ENCODE measurements at regions not wholly inside any gene's neighbourhood (a gene's known extent, or its start where the extent isn't known, plus 50 kb on each side); places are given as distances from the start of the nearest gene placed in this dataset.

DNA sequence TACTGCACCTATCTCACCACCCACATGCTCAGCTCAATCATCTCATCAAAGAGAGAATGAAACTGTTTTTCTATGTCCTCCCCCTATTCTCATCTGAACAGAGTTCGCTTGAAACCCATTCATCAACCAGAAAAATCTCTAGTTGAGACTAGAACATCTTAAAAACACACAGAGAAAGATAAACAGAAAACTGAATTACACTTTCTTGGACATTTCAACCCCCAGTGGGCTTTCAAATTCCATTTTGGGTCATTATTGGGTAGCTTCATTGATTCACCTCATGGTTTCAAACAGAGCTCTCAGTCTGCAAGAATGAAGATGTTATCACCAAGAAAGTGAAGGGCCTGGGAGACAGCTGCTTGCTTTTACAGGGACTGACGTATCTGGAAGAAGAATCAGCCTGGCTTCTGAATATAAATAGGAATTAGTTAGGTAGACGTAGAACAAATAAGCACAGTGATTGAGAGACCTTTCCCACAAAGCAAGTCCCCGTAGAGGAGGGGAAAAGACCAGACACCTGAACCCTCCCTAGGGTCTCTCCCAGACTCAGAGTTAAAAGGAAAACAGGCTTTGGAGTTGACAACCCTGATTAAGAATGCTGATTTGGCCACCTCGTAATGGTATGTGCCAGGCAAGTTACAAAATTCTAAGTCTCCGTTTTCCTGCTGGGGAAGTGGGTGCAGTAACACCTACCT, 155.7 kb downstream of the BBOX1 start:
- 62% methylated on average over 6 of the region's 6 CpGs for WGBS

DNA sequence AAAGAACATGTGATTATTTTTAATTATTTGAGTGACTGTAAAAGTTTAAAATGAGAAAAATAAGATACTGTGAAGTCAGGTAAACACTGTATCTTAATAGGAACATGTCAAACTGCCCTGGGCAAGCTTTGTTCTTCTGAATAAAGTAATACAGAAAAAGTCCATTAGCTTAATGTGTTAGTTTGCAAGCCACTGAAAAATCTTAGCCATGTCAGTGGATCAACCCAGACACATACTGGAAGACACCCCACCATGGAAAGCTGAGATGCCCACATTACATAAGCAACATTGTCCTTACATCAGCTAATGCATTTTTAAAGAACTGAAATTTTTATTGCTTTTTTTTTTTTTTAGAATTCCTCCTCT, 155.2 kb downstream of the BBOX1 start:
- no peaks in the 10 kb centered on the region for H3K36me3 ChIP-seq
- H3K9me3 ChIP-seq = no peaks in the 10 kb centered on the region
- DNase-seq (ENCODE audit: low spot score in 2 of 2) = no peak
- no peaks in the 10 kb centered on the region for H3K4me1 ChIP-seq
- H3K27ac ChIP-seq = no peak overlapping the region
- TF ChIP-seq, protein P1, sequence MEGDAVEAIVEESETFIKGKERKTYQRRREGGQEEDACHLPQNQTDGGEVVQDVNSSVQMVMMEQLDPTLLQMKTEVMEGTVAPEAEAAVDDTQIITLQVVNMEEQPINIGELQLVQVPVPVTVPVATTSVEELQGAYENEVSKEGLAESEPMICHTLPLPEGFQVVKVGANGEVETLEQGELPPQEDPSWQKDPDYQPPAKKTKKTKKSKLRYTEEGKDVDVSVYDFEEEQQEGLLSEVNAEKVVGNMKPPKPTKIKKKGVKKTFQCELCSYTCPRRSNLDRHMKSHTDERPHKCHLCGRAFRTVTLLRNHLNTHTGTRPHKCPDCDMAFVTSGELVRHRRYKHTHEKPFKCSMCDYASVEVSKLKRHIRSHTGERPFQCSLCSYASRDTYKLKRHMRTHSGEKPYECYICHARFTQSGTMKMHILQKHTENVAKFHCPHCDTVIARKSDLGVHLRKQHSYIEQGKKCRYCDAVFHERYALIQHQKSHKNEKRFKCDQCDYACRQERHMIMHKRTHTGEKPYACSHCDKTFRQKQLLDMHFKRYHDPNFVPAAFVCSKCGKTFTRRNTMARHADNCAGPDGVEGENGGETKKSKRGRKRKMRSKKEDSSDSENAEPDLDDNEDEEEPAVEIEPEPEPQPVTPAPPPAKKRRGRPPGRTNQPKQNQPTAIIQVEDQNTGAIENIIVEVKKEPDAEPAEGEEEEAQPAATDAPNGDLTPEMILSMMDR (IDR thresholded peaks at IDR 0.05) = no peak
- TF ChIP-seq EP300 (IDR thresholded peaks at IDR 0.05) (no peak), POLR2A (IDR thresholded peaks at IDR 0.05) (no peak), POLR2AphosphoS5 (IDR thresholded peaks at IDR 0.05) (no peak)
- H3K4me3 ChIP-seq = no peak overlapping the region
- H3K27me3 ChIP-seq = no peaks in the 10 kb centered on the region

More for the DNA sequence above, 155.7 kb downstream of the BBOX1 start:
- TF ChIP-seq, protein P1 (IDR thresholded peaks at IDR 0.05) = no peak
- TF ChIP-seq POLR2A (IDR thresholded peaks at IDR 0.05) = no peak
- TF ChIP-seq EP300 (IDR thresholded peaks at IDR 0.05) = no peak
- no peak for TF ChIP-seq POLR2AphosphoS5 (IDR thresholded peaks at IDR 0.05)
- Histone ChIP-seq H3K4me3 (no peak overlapping the region), H3K36me3 (no peaks in the 10 kb centered on the region), H3K27me3 (no peaks in the 10 kb centered on the region), H3K27ac (no peak overlapping the region), H3K9me3 (no peaks in the 10 kb centered on the region), H3K4me1 (peaks cover 1% of the 10 kb centered on the region)
- DNase-seq (ENCODE audit: low spot score in 2 of 2) = no peak

DNA sequence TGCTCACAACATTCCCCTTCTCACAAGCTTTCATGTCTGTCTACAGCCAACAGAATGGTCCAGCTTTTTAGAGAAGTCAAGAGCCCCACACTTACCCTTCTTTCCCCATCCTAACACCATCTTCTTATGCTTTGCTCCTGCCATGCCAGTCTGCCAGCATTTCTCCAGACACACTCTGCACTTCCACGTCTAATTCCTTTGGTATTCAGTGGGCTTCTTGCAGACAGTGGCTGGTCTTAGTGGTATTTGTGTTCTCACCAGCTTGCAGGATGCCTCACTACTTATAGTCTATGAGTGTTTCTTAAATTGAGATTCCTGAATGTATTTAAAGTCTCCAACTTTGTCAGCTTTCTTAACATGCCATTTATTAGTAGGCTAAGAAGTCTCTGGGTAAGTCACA, 154.4 kb downstream of the BBOX1 start:
- Histone ChIP-seq H3K4me1 (no peaks in the 10 kb centered on the region), H3K9me3 (no peaks in the 10 kb centered on the region), H3K27ac (no peak overlapping the region), H3K36me3 (no peaks in the 10 kb centered on the region), H3K27me3 (no peaks in the 10 kb centered on the region), H3K4me3 (no peak overlapping the region)
- no peak for DNase-seq (ENCODE audit: low spot score in 2 of 2)
- WGBS = 72% methylated on average over 1 of the region's 1 CpG
- no peak for TF ChIP-seq POLR2A (IDR thresholded peaks at IDR 0.05)
- TF ChIP-seq, protein P1 (IDR thresholded peaks at IDR 0.05) = no peak

DNA sequence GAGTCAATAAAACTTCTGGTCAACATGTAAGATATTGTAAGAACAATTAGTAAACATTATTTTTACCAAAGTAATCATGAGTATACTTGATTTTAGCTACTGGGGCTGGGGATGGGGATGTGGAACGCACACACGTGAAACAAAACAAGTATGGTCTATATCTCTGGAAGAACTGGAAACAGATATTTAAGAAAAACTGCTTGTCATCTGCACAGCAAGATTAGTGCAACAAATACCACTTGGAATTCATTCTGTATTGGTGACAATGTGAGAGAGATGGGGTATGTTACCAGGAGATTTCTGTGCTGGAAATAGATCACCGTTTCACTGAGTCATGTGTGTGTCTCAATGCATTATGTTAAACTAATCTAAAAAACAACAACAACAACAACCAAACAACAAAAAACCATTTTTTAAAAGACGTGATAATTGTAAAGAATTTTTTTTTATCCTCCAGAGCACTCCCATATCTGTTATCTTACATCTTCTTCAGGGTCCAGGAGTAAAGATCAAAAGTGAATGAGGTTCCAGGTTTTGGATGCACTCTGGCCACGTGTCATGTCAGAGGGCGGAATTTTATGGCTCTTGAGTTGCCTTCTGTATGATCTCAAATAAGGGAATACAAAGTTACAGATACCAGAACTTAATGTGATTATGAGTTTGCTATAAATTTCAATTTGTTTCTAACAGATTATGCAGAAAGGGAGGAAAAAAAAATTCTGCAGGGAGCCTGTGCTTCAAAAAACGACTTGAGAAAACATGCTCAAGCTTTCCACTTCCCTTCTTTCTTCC, 153.0 kb downstream of the BBOX1 start:
- H3K36me3 ChIP-seq = no peaks in the 10 kb centered on the region
- no peak for TF ChIP-seq EP300 (IDR thresholded peaks at IDR 0.05)
- no peak for TF ChIP-seq POLR2AphosphoS5 (IDR thresholded peaks at IDR 0.05)
- H3K4me3 ChIP-seq = no peak overlapping the region
- H3K4me1 ChIP-seq = no peaks in the 10 kb centered on the region
- no peak overlapping the region for H3K27ac ChIP-seq
- DNase-seq (ENCODE audit: low spot score in 2 of 2) = no peak
- no peaks in the 10 kb centered on the region for H3K9me3 ChIP-seq
- 76% methylated on average over 7 of the region's 7 CpGs for WGBS
- no peaks in the 10 kb centered on the region for H3K27me3 ChIP-seq

DNA sequence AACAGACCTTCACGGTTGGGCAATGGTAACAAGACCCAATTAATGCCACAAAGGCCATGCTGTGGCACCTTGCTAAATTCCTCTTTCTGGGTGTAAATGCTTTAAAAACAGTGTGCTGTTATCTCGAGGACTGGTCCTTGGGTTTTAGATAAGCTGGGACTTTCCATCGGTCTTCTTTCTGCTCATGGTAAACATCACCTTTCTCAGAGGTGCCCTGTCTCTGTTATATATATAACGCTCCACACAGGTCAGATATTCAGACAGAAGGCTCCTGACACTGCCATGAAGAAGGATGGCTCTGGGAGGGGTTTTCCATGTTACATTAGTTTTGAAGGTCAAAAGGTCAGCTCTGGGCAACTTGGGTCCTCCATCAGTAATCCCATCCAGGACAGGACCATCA, 151.6 kb downstream of the BBOX1 start:
- WGBS = 89% methylated on average over 4 of the region's 4 CpGs
- Histone ChIP-seq H3K4me1 (no peaks in the 10 kb centered on the region), H3K36me3 (no peaks in the 10 kb centered on the region), H3K4me3 (no peak overlapping the region), H3K9me3 (no peaks in the 10 kb centered on the region), H3K27ac (no peak overlapping the region), H3K27me3 (no peaks in the 10 kb centered on the region)
- DNase-seq (ENCODE audit: low spot score in 2 of 2) = no peak
- no peak for TF ChIP-seq POLR2AphosphoS5 (IDR thresholded peaks at IDR 0.05)
- TF ChIP-seq EP300 (IDR thresholded peaks at IDR 0.05) = no peak

DNA sequence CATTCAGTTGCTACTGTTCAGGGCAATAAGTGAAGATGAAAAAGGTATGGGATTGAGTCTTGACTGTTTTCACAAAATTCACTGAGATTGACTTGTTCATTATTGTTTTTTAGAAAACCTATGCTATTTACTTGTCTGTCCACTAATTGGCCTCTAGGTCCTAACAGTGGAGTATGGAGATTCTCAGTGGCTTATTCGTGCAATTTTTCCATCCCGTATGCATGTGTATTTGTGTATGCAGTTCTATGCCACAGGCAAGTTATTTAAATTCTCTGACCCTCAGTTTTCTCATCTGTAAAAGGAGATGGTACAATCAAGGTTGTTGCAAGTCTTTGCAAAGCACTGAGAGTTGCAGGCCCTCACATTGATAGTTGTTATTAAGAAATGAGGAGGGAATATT, 151.0 kb downstream of the BBOX1 start:
- no peak for DNase-seq (ENCODE audit: low spot score in 2 of 2)
- Histone ChIP-seq H3K9me3 (no peaks in the 10 kb centered on the region), H3K4me3 (no peak overlapping the region), H3K27me3 (no peaks in the 10 kb centered on the region), H3K4me1 (no peaks in the 10 kb centered on the region), H3K36me3 (no peaks in the 10 kb centered on the region), H3K27ac (no peak overlapping the region)
- 95% methylated on average over 2 of the region's 2 CpGs for WGBS
- TF ChIP-seq, protein P1 (IDR thresholded peaks at IDR 0.05) = no peak
- TF ChIP-seq POLR2AphosphoS5 (IDR thresholded peaks at IDR 0.05) (no peak), EP300 (IDR thresholded peaks at IDR 0.05) (no peak), POLR2A (IDR thresholded peaks at IDR 0.05) (no peak)

Data from suprapubic skin (tissue), 4 donors.